ENCODE measurements at regions not wholly inside any gene's neighbourhood (a gene's known extent, or its start where the extent isn't known, plus 50 kb on each side); places are given as distances from the start of the nearest gene placed in this dataset.

GRCh38 chr3:76178412-76178811, 393.1 kb upstream of the ZNF717 start:
- H3K4me1 Mint-ChIP-seq, result no peaks in the 10 kb centered on the region
- Histone ChIP-seq H3F3A (ENCODE audit: low read depth) (no peaks in the 10 kb centered on the region), H3K4me1 (no peaks in the 10 kb centered on the region), H3K27ac (no peak overlapping the region), H3K4me2 (no peak overlapping the region), H3K79me2 (ENCODE audit: low read depth) (no peaks in the 10 kb centered on the region), H3K4me3 (no peak overlapping the region), H3K9me3 (ENCODE audit: low read depth) (no peaks in the 10 kb centered on the region), H2AFZ (replicated peaks) (no peak overlapping the region), H3K36me3 (no peaks in the 10 kb centered on the region), H3K9ac (no peak overlapping the region), H4K20me1 (ENCODE audit: low read depth) (no peaks in the 10 kb centered on the region), H3K27me3 (no peaks in the 10 kb centered on the region)
- H3K4me3 Mint-ChIP-seq, result no peak overlapping the region
- H3K36me3 Mint-ChIP-seq, result no peaks in the 10 kb centered on the region
- TF ChIP-seq EZH2phosphoT487 (IDR thresholded peaks at IDR 0.05) (no peak), CTCF (IDR thresholded peaks at IDR 0.05) (no peak), EZH2 (IDR thresholded peaks at IDR 0.05) (no peak)
- no peak for DNase-seq (ENCODE audit: low spot score)
- H3K27ac Mint-ChIP-seq, result no peak overlapping the region
- H3K9me3 Mint-ChIP-seq, result no peaks in the 10 kb centered on the region
- no peaks in the 10 kb centered on the region for H3K27me3 Mint-ChIP-seq (ENCODE audit: insufficient read depth, low read depth)

GRCh38 chr3:76181213-76181612, 395.9 kb upstream of the ZNF717 start:
- Mint-ChIP-seq H3K4me1 (no peaks in the 10 kb centered on the region), H3K9me3 (no peaks in the 10 kb centered on the region), H3K4me3 (no peak overlapping the region), H3K36me3 (no peaks in the 10 kb centered on the region), H3K27me3 (ENCODE audit: insufficient read depth, low read depth) (no peaks in the 10 kb centered on the region), H3K27ac (no peak overlapping the region)
- Histone ChIP-seq H3K36me3 (no peaks in the 10 kb centered on the region), H3K9me3 (ENCODE audit: low read depth) (no peaks in the 10 kb centered on the region), H3K4me1 (no peaks in the 10 kb centered on the region), H2AFZ (replicated peaks) (no peak overlapping the region), H4K20me1 (ENCODE audit: low read depth) (no peaks in the 10 kb centered on the region), H3K27ac (no peak overlapping the region), H3K79me2 (ENCODE audit: low read depth) (no peaks in the 10 kb centered on the region), H3K9ac (no peak overlapping the region), H3K4me2 (no peak overlapping the region), H3K27me3 (no peaks in the 10 kb centered on the region), H3K4me3 (no peak overlapping the region), H3F3A (ENCODE audit: low read depth) (no peaks in the 10 kb centered on the region)
- TF ChIP-seq EZH2phosphoT487 (IDR thresholded peaks at IDR 0.05) (no peak), CTCF (IDR thresholded peaks at IDR 0.05) (no peak), EZH2 (IDR thresholded peaks at IDR 0.05) (no peak)
- no peak for DNase-seq (ENCODE audit: low spot score)

GRCh38 chr3:76198086-76198485, 412.7 kb upstream of the ZNF717 start:
- H3K9me3 ChIP-seq (ENCODE audit: low read depth), result no peaks in the 10 kb centered on the region
- H3K4me2 ChIP-seq, result no peak overlapping the region
- no peaks in the 10 kb centered on the region for H3K27me3 ChIP-seq
- H3K4me3 Mint-ChIP-seq, result no peak overlapping the region
- no peaks in the 10 kb centered on the region for H3K9me3 Mint-ChIP-seq
- H3K4me1 Mint-ChIP-seq, result no peaks in the 10 kb centered on the region
- peak overlapping the region; percentile 35 for H3K27ac Mint-ChIP-seq
- no peaks in the 10 kb centered on the region for H3K27me3 Mint-ChIP-seq (ENCODE audit: insufficient read depth, low read depth)
- no peak overlapping the region for H3K4me3 ChIP-seq
- no peaks in the 10 kb centered on the region for H3K36me3 ChIP-seq
- peaks cover 6% of the 10 kb centered on the region for H3K4me1 ChIP-seq
- no peak overlapping the region for H3K9ac ChIP-seq
- H2AFZ ChIP-seq (replicated peaks), result no peak overlapping the region
- TF ChIP-seq CTCF (IDR thresholded peaks at IDR 0.05) (no peak), EZH2phosphoT487 (IDR thresholded peaks at IDR 0.05) (no peak), EZH2 (IDR thresholded peaks at IDR 0.05) (no peak)
- no peak overlapping the region for H3K27ac ChIP-seq
- no peak for DNase-seq (ENCODE audit: low spot score)
- no peaks in the 10 kb centered on the region for H3K36me3 Mint-ChIP-seq
- no peaks in the 10 kb centered on the region for H3F3A ChIP-seq (ENCODE audit: low read depth)
- H3K79me2 ChIP-seq (ENCODE audit: low read depth), result no peaks in the 10 kb centered on the region
- H4K20me1 ChIP-seq (ENCODE audit: low read depth), result no peaks in the 10 kb centered on the region

- Mint-ChIP-seq H3K27me3 (ENCODE audit: insufficient read depth, low read depth) (no peaks in the 10 kb centered on the region), H3K4me1 (no peaks in the 10 kb centered on the region), H3K27ac (no peak overlapping the region), H3K36me3 (no peaks in the 10 kb centered on the region), H3K4me3 (no peak overlapping the region), H3K9me3 (no peaks in the 10 kb centered on the region)
- Histone ChIP-seq H3K4me2 (no peak overlapping the region), H3K36me3 (no peaks in the 10 kb centered on the region), H3K4me3 (no peak overlapping the region), H2AFZ (replicated peaks) (no peak overlapping the region), H3K4me1 (peaks cover 6% of the 10 kb centered on the region), H3F3A (ENCODE audit: low read depth) (no peaks in the 10 kb centered on the region), H3K27ac (no peak overlapping the region), H3K27me3 (no peaks in the 10 kb centered on the region), H4K20me1 (ENCODE audit: low read depth) (no peaks in the 10 kb centered on the region), H3K9ac (no peak overlapping the region), H3K79me2 (ENCODE audit: low read depth) (no peaks in the 10 kb centered on the region), H3K9me3 (ENCODE audit: low read depth) (no peaks in the 10 kb centered on the region)
- DNase-seq (ENCODE audit: low spot score), result no peak
- TF ChIP-seq CTCF (IDR thresholded peaks at IDR 0.05) (no peak), EZH2phosphoT487 (IDR thresholded peaks at IDR 0.05) (no peak), EZH2 (IDR thresholded peaks at IDR 0.05) (no peak)
These were observed 414.0 kb upstream of the ZNF717 start for GRCh38 chr3:76199382-76199781.
